HT1080 (cell line): ENCODE measurements at regions not wholly inside any gene's neighbourhood (a gene's known extent, or its start where the extent isn't known, plus 50 kb on each side); places are given as distances from the start of the nearest gene placed in this dataset.
"Not testable (repeated sequence)": the region's sequence is repeated elsewhere in the genome, so short reads cannot be mapped to it uniquely, and the experiment has no call there.

Experiments
- DNase-seq: peaks from one replicate; pipeline ENCODE4 v3.0.0-alpha.2; 2015; ENCODE audit warnings: low read depth

- no peak for DNase-seq
Observed at GRCh38 chr6:8361259-8361658, 74.1 kb downstream of the SLC35B3 start.

- DNase-seq, result no peak
Observed at GRCh38 chr6:8352966-8353340, 82.4 kb downstream of the SLC35B3 start.

GRCh38 chr6:8352335-8352965, 82.9 kb downstream of the SLC35B3 start:
- DNase-seq, result no peak

- DNase-seq, result no peak
Observed at GRCh38 chr6:8343600-8343999, 91.7 kb downstream of the SLC35B3 start.

- no peak for DNase-seq
Observed at GRCh38 chr6:8342241-8342819, 93.0 kb downstream of the SLC35B3 start.

- no peak for DNase-seq
Observed at GRCh38 chr6:8337147-8337546, 98.2 kb downstream of the SLC35B3 start.

GRCh38 chr6:8336406-8337057, 98.8 kb downstream of the SLC35B3 start:
- no peak for DNase-seq

- no peak for DNase-seq
Observed at GRCh38 chr6:8335896-8336295, 99.4 kb downstream of the SLC35B3 start.

- peak; percentile 4 for DNase-seq
Observed at GRCh38 chr6:8335381-8335780, 100.0 kb downstream of the SLC35B3 start.

- DNase-seq, result no peak
Observed at GRCh38 chr6:8334113-8334512, 101.2 kb downstream of the SLC35B3 start.

- no peak for DNase-seq
Observed at GRCh38 chr6:8329562-8329961, 105.8 kb downstream of the SLC35B3 start.

GRCh38 chr6:8325743-8326142, 109.6 kb downstream of the SLC35B3 start:
- no peak for DNase-seq

- no peak for DNase-seq
Observed at GRCh38 chr6:8322659-8323058, 112.7 kb downstream of the SLC35B3 start.

- no peak for DNase-seq
Observed at GRCh38 chr6:8321671-8322404, 113.5 kb downstream of the SLC35B3 start.

GRCh38 chr6:8315154-8315553, 120.2 kb downstream of the SLC35B3 start:
- no peak for DNase-seq

GRCh38 chr6:8301502-8301901, 133.8 kb downstream of the SLC35B3 start:
- DNase-seq, result no peak

GRCh38 chr6:8299034-8299433, 136.3 kb downstream of the SLC35B3 start:
- DNase-seq, result no peak

- DNase-seq, result not testable (repeated sequence)
Observed at GRCh38 chr6:8282946-8283345, 152.4 kb downstream of the SLC35B3 start.

GRCh38 chr6:8282380-8282779, 153.0 kb downstream of the SLC35B3 start:
- DNase-seq, result no peak

- no peak for DNase-seq
Observed at GRCh38 chr6:8279041-8279805, 156.1 kb downstream of the SLC35B3 start.

- DNase-seq, result no peak
Observed at GRCh38 chr6:8278562-8278961, 156.8 kb downstream of the SLC35B3 start.

- no peak for DNase-seq
Observed at GRCh38 chr6:8277769-8278168, 157.6 kb downstream of the SLC35B3 start.
